DMS53 treated with DMSO at 0.1 percent for 48 hours (cell line): ENCODE measurements at regions not wholly inside any gene's neighbourhood (a gene's known extent, or its start where the extent isn't known, plus 50 kb on each side); places are given as distances from the start of the nearest gene placed in this dataset.
"Not testable (repeated sequence)": the region's sequence is repeated elsewhere in the genome, so short reads cannot be mapped to it uniquely, and the experiment has no call there.

Source experiments
- DNase-seq: peaks from one replicate; lab custom pipeline; 2025; ENCODE audit not compliant: unreplicated experiment; lab: John Stamatoyannopoulos, UW

DNA sequence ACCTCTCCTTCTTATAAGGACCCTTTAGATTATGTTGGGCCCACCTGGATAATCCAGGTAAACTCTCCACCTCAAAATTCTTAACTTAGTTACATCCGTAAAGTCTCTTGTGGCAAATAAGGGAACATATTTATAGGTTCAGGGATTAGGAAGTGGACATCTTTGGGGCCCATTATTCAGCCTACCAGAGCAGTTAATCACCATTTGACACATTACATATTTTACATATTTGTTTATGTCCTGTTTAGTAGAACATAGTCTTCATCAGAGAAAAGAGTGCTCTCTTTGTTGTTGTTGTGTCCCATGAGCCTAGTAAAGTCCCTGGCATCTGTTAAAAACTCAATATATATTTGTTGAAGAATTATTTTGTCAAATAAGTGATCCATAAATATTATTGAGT is 134.0 kb upstream of the SPATS2L start:
- no peak for DNase-seq

DNA sequence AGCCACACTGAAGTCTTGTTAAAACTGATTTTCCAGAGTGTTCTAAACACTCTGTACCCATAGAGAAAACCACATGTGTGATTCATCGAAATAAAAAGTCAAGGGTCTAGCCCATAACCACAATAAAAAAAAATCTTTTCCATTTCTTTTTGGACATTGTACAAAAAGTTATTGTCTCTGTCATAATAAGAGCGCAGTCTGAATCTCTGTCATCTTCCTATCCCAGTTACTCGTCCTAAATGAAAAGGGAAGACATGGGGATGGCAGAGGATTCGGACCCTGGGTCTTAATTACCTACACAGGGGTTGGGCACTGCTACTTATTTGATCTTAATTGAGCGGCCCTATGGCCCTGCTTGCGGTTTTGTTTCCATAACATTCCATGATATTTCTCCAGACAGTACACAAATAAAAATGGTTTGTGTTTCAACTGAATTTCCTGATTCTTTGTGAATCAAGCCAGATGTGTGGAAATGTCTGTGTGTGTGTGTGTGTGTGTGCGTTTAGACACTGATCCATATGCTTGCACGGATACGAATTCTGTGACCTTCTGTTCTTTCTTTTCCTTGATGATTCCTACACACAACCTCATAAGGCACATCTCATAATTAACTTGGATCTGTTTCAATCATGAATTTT is 133.4 kb upstream of the SPATS2L start:
- no peak for DNase-seq

DNA sequence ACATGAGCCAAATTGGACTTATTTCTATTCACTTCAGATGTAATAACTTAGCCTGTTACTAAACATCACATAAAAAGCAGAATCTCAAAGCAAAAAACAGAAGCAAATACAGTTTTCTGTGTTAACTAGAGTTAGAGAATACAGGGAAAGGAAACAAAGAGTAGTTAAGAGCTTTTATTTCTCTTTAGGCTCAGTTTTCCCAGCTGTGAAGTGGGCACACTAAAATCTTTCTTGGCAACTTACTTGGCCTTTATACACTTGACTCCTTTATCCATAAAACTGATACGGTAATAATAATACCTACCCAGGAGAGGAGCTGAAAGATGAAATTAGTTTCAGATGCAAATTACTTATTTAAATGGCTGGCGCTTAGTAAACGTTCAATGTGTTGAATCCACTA is 132.8 kb upstream of the SPATS2L start:
- DNase-seq: no peak

DNA sequence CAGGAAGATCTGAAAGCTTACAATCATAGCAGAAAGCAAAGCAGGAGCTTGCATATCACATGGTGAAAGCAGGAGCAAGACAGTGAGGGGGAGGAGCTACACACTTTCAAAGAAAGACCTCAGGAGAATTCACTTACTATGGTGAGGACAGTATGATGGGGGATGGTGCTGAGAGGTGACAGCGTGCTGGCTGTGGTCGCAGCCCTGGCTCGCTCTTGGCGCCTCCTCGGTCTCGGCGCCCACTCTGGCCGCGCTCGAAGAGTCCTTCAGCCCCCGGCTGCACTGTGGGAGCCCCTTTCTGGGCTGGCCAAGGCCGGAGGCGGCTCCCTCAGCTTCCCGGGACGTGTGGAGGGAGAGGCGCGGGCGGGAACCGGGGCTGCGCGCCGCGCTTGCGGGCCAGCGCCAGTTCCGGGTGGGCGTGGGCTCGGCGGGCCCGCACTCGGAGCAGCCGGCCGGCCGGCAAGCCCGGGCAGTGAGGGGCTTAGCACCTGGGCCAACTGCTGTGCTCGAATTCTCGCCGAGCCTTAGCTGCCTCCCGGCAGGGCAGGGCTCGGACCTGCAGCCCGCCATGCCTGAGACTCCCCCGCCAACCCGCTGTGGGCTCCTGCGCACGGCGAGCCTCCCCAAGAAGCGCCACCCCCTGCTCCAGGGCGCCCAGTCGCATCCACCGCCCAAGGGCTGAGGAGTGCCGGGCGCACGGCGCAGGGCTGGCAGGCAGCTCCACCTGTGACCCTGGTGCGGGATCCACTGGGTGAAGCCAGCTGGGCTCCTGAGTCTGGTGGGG is 131.9 kb upstream of the SPATS2L start:
- no peak for DNase-seq

DNA sequence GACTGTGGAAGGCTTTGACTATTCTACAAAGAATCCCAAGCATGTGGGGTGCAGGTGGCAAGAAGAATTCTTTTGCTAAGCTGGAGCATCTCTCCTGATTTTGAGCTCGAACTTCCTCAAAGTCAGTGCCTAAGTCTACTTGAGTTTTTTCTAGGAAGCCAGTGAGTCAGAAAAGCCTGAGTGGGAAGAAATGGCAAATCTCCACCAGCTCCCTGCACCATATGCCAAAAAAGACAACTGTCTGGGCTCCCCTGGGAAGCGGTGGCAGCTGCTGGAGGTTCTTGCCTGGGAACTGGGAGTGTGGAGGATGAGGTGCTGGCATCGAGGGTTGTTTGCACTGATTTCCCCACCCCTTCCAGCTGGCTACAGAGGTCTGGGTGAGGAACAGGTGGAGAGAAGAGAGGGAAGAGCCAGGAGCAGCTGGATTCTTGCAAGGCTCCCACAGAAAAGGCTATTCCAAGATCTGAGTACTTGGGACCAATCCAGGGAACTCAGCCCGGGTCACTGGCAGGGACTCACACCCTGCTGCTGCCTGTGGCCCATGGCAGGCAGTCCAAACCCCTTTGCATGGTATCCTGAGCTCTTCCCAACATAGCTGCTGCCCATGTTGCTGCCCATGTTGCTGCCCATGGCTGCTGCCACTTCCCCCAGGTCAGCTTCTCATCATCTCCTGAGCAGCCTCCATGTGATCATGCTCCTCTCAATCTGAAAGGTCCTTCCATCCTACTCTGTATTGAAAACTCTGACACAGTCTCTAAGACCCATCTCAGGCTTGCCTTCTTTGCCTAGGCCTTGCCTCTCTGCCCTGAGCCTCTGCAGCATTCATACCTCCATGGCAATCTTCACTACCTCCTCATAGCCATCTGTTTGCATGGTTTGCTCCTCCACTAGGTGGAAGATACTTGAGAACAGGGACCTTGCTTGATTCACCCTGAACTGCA is 128.3 kb upstream of the SPATS2L start:
- no peak for DNase-seq

DNA sequence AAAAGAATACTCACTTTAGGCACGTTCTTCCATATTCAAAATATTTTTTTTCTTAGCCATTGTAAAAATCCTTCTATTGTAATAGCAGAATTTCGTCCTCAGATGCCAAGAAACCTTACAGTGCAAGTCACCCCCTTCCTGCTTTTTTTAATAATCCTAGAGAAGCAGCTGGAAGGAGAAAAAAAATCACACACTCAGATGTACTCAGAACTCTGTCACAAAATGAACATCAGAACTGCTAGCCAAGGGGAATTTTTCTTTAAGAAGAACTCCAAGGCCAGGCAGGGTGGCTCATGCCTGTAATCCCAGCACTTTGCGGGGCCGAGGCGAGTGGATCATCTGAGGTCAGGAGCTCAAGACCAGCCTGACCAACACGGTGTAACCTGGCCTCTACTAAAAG is 127.3 kb upstream of the SPATS2L start:
- DNase-seq: no peak

DNA sequence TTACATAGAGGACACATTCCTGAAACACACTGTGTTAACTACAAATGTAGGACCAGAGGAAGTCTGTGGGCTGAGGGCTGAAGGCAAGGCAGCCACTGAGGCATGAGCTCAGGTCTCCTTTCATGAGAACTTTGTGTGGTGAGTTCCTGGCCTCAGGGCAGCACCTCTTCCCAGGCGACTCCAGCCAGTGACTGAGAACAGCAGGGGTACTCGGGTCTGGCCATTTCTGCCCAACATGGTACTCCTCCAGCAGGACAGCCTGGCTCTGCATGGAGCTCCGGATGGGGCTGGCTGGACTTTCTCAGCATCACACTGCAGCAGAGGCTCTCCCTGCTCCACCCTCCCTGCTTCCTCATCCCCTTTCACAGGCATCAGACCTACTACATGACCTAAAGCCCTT is 125.5 kb upstream of the SPATS2L start:
- no peak for DNase-seq

DNA sequence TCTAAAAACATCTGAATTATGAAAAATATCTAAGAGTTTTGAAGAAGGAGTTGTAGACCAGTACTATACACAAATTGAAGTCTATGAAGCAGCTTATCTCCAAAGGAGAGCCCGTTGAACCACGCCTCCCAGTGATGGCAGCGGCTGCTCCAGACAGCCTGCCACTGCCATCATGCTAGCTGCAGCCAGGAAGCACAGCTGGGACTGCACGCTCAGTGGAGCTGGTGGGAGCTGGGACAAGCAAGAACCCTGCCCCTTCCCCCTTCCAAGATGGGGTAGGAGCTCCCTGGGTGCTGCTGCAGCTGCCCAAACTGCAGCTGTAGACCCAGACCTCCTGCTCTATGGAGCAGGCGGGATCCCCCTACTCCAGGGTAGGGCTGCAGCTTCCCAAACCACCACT is 124.7 kb upstream of the SPATS2L start:
- no peak for DNase-seq

DNA sequence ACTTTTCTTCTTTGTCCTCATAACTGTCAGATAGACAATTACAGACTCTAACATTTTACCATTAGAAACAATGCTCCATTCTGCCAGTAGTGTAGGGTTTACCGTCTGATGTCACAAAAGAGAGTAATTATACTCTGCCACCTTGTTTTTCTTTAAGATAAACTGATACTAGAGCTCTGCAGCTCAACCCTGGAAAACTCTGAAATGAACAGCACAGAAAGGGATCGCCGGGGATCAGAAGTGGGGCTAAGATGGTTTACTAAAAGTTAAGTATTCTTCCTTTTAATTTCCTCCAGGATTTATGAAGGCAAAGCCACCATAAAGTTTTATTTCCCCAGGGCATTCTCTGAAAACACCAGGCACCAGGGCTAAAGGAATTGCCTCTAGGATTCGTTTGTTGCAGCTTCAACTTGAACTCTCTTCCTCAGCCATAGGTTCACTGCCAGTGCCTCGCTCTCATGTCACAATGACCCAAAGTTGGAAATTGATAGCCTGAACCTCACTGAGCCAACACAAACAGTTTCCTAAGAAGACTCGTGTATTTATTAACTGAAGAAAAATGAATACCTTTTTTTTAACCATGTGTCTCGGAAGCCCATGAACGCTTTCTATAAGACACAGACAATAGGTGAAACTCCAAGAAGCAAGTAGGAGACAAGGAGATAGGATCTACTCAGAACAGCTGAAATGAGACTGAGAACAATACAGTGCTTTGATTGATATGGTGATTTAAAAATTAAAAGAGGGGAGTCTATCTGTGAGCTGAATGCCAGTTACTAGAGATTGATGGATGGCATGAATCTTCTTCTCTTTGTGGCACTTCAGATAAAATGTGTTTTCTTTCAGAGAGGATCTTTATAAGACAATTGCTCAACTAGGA is 121.5 kb upstream of the SPATS2L start:
- no peak for DNase-seq

DNA sequence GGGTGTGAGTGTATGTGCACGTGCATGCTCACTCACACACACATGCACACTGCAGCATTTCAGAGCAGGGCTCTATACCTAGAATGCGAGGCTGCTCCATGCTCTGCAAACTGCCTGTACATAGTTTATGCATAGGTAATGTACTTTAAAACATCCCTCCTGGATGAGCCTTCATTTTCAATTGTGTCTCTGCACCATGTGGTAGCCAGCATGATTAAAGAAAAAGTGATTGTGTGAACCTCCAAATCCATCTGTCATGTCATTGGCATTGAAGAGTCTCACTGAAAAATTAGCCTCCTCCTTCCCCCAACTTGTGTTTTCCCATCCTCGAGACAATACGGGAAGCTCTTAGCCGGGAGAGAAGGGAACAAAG is 120.9 kb upstream of the SPATS2L start:
- no peak for DNase-seq

DNA sequence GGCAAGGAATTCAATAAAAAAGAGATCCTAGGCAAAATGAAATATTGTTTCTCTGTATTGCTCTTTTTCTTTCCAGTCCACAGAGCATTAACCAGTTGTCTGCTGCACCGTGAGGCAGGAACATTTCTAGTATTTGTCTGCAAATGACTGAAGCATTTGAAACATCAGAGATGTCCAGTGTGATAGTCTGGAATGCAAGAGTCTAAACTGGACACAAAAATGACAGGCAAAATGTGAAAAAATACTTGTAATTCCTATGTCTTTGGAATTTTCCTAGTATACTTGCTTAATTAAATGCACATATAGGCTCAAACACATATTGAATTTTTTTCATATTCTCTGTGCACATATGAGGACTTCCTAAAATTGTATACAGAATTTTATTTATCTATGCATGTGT is 120.5 kb upstream of the SPATS2L start:
- no peak for DNase-seq

DNA sequence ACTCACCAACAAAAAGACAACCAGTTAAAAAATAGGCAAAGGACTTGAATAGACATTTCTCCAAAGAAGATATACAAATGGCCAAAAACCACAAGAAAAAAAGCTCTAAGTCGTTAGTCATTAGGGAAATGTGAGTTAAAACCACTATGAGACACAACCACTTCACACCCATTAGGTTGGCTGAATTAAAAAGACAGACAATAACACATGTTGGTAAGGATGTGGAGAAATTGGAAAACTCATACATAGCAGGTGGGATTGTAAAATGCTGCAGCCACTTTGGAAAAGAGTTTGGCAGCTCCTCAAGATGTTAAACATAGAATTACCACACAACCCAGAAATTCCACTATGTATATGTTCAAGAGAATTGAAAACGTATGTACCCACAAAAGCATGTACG is 117.6 kb upstream of the SPATS2L start:
- DNase-seq: no peak

DNA sequence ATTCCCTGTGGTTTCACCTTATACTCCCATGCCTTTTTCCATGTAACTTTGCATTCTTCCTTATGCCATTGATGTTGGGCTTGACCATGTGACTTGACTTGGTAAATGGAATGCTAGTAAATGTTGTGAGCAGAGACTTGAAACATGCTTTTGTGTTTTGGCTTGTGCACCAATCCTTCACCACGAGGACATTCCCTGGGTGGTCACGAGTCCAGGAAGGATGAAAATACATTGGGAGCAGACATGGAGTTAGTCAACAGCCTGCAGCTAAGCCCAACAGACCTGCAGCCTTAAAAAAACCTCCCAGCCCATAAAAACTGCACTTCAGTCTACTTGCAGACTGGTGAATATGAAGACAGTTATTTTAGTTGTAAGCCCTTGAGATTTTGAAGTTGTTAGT is 116.5 kb upstream of the SPATS2L start:
- no peak for DNase-seq

DNA sequence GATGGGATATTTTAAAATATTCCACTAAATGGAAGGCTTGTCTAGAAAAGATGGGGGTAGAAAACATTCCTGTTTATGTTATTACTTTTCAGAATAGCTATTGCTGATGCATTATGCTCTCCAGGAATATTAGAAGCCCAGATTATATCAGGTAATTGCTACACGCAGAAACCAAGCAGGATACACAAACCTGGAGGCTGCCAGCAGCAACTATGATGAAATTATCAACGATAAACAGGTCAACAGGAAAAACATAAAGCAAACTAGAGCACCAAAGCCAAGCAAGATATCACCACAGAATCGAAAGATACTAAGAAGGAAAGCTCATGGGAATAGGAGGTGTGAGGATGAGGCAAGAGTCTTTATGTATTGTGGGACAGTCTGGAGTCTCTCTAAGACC is 113.2 kb upstream of the SPATS2L start:
- no peak for DNase-seq

DNA sequence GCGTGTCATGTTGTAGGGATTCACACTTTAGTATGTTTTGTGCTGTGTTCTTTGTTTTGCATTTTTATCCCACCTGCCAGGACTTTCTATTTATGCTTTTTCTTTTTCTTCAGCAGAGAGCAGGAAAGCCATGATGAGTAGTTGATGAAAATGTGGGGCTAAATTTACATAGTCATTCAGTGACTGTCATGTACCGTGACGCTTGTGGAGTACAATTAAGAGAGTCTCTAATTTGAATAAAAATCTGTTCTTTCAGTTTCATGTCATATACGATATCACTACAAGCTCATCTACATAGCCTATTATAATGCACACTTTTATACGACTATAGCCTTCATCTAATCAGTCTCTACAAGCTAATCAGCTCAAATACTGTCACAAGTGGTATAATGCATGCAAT is 112.7 kb upstream of the SPATS2L start:
- DNase-seq: no peak

DNA sequence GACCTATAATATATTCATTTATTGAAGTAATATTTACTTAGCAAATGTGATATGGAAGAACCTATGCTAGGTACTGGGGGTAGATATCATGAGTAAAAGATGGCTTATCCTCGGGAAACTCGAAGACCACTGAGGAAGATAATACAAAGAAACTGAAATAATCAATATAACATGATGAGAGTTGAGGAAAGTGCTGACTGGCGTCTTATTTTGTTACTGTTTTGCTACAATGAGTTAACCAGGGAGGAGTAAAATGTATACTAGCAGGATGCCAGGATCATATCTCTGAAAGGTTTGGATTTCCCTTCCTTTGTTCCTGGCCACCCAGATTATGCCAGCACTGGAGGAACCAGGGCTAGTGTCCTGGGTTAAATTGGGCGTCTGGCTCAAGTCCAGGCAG is 111.7 kb upstream of the SPATS2L start:
- DNase-seq: no peak

DNA sequence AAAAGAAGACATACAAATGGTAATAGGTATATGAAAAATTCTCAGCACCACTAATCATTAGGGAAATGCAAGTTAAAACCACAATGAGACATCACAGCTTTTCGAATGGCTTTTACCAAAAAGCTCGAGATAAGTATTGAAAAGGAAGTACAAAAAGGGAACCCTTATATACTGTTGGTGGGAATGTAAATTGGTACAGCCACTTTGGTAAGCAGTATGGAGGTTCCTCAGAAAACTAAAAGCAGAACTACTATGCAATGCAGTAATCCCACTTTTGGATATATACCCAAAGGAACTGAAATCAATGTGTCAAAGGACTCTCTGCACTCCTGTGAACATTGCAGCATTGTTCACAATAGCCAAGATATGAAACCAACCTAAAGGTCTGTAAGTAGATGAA is 107.5 kb upstream of the SPATS2L start:
- DNase-seq: no peak

DNA sequence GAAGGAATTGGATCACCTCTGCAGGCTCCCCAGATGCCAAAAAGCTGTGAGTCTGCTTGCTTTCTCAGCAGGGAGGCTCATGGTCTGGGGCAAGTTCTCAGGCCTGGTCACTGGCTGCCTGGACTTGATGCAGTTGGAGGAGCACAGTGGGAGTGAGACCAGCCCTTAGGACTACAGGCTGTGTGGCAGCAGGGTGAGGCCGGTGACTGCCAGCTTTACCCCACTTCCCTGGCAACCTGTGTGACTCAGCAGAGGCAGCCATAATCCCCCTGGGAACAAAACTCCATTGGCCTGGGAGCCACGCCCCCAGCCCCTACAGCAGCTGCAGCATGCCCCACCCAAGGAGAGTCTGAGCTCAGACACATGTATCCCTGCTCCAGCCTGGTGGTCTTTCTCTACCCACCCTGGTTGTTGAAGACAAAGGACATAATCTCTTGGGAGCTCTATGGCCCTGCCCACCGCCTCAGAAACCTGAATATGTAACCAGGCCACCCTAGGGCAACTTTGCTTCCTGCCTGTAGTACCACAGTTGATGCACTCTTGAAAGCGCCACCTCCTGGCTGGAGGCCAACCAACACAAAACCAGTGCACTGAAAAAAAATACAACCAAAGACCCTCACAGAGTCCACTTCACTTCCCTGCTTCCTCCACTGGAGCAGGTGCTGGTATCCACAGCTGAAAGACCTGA is 106.8 kb upstream of the SPATS2L start:
- no peak for DNase-seq

DNA sequence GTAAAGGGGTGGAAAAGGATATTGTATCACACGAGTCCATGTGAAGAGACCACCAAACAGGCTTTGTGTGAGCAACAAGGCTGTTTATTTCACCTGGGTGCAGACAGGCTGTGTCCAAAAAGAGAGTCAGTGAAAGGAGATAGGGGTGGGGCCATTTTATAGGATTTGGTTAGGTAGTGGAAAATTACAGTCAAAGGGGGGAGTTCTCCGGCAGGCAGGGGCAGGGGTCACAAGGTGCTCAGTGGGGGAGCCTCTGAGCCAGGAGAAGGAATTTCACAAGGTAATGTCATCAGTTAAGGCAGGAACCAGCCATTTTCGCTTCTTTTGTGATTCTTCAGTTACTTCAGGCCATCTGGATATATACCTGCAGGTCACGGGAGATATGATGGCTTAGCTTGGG is 104.7 kb upstream of the SPATS2L start:
- DNase-seq: not testable (repeated sequence)

DNA sequence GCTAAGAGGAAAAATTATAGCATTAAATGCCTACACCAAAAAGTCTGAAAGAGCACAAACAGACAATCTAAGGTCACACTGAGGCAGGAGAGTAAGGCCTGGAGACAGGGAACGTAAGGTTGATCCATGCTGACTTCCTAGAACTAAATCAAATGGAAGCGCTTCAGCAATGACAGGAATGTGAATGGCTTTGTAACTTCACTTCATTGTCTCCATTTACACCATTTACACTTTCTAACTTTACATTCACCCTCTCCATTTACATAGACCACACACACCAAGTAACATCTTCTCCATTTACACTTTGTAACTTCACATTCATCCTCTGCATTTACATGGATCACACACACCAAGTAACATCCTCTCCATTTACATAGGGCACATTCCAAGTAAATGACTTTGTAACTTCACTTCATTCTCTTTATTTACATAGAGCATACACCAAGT is 103.1 kb upstream of the SPATS2L start:
- no peak for DNase-seq
